Activated T-helper 17 cell treated with anti-CD3 and anti-CD28 coated beads, Interleukin-2, amount 50 U/mL, for 72 hours (primary cell): ENCODE measurements at regions not wholly inside any gene's neighbourhood (a gene's known extent, or its start where the extent isn't known, plus 50 kb on each side); places are given as distances from the start of the nearest gene placed in this dataset.
"Not testable (repeated sequence)": the region's sequence is repeated elsewhere in the genome, so short reads cannot be mapped to it uniquely, and the experiment has no call there.

ENCODE experiments used
- ATAC-seq: fragments of 150-1000 bp; cut with Tn5 transposase; replicated peaks from 2 replicates; pipeline ENCODE4 v1.10.0; 2021; ENCODE audit warnings: mild to moderate bottlenecking, moderate library complexity
- H3K27ac Mint-ChIP-seq: one replicate; pipeline ENCODE4 v1.8.0; 2022; ENCODE audit warnings: mixed read lengths
- H3K27me3 Mint-ChIP-seq: one replicate; pipeline ENCODE4 v1.8.0; 2022; ENCODE audit warnings: mixed read lengths
- H3K36me3 Mint-ChIP-seq: one replicate; pipeline ENCODE4 v1.8.0; 2022; ENCODE audit warnings: low read depth, mild to moderate bottlenecking, mixed read lengths
- H3K4me1 Mint-ChIP-seq: one replicate; pipeline ENCODE4 v1.8.0; 2022; ENCODE audit warnings: mixed read lengths
- H3K4me3 Mint-ChIP-seq: one replicate; pipeline ENCODE4 v1.8.0; 2022; ENCODE audit warnings: mild to moderate bottlenecking, mixed read lengths
- H3K9me3 Mint-ChIP-seq: one replicate; pipeline ENCODE4 v1.8.0; 2022; ENCODE audit warnings: mixed read lengths

DNA sequence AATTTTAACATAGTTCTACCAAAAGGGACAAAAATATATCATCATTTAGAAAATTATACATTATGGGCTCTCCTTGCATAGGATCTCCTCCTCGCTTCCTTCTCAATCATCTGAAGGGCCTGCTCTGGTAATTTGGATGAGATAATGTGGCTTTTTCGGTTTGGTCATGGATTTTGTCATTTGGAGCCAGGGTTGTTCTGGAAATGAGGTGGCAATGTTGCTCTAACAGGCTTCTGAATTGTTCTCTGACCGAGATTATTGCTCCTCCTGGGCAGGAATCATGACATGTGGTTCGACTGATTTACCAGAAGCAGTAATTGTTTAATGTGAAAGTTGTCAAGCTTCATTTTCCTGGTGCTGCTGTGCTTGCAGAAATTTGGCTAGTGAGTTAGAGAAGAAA lies 194.7 kb upstream of the ERBB4 start:
- H3K9me3 Mint-ChIP-seq: no peaks in the 10 kb centered on the region
- H3K4me1 Mint-ChIP-seq: no peaks in the 10 kb centered on the region
- H3K36me3 Mint-ChIP-seq: no peaks in the 10 kb centered on the region
- no peak overlapping the region for H3K4me3 Mint-ChIP-seq
- H3K27ac Mint-ChIP-seq: no peak overlapping the region
- peaks cover 6% of the 10 kb centered on the region for H3K27me3 Mint-ChIP-seq
- peak; percentile 32 for ATAC-seq

DNA sequence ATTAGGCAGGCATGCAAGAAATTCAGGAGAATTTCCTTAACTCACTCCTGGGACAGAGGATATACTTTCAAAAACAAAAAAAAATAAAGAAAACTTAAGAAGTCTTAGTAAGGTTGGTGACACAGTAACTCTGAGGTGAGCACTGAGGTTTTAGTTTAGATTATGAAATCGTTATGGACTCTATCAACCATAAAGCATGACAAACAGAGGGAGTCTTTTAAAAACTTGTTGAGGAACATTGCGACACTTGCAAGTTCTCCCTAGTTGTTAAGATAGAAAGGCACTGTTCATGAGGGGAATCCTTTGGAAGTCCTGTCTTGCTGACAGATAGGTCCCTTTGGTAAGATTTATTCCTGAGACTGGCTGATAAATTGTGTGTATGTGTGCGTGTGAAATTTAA lies 194.3 kb upstream of the ERBB4 start:
- Mint-ChIP-seq H3K36me3 (no peaks in the 10 kb centered on the region), H3K27me3 (peaks cover 6% of the 10 kb centered on the region), H3K4me1 (no peaks in the 10 kb centered on the region), H3K9me3 (no peaks in the 10 kb centered on the region), H3K4me3 (no peak overlapping the region), H3K27ac (no peak overlapping the region)
- ATAC-seq: no peak

DNA sequence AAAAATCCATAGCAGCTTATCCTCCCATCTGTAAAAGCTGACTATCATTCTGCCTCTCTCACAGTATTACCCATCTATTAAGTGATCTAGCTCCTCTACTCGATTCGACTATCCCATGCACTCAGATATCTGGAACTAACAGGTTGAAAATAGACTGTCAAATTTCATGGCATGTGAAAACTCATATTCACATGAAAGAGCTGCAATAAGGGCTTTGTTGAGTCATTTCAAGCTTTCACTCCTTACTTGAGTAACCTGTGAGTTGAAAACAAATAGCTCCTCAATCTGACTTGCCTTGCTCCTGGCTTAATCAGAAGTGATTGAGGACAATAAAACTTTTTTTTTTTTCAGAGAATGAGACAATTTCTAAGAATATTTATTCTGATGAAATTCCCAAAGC lies 192.4 kb upstream of the ERBB4 start:
- Mint-ChIP-seq H3K9me3 (no peaks in the 10 kb centered on the region), H3K27ac (no peak overlapping the region), H3K4me3 (no peak overlapping the region), H3K27me3 (peaks cover 6% of the 10 kb centered on the region), H3K36me3 (no peaks in the 10 kb centered on the region), H3K4me1 (no peaks in the 10 kb centered on the region)
- ATAC-seq: peak; percentile 72

DNA sequence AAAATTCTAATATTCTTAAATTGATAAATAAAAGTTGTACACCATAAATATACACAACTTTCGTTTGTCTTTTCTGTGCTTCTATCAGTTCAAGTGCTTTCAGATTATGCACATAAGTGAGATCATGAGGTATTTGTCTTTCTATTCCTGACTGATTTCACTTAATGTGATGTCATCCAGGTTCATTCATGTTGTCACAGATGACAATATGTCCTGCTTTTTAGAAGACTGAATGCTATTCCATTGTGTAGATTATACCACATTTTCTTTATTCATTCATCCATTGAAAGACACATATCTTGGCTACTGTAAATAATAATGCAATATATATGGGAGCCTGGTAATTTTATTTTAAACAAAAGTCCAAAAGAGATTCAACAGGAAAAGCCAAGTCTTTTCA lies 190.1 kb upstream of the ERBB4 start:
- Mint-ChIP-seq H3K27ac (no peak overlapping the region), H3K9me3 (no peaks in the 10 kb centered on the region), H3K4me3 (no peak overlapping the region), H3K4me1 (no peaks in the 10 kb centered on the region), H3K36me3 (no peaks in the 10 kb centered on the region), H3K27me3 (peaks cover 6% of the 10 kb centered on the region)
- ATAC-seq: no peak

DNA sequence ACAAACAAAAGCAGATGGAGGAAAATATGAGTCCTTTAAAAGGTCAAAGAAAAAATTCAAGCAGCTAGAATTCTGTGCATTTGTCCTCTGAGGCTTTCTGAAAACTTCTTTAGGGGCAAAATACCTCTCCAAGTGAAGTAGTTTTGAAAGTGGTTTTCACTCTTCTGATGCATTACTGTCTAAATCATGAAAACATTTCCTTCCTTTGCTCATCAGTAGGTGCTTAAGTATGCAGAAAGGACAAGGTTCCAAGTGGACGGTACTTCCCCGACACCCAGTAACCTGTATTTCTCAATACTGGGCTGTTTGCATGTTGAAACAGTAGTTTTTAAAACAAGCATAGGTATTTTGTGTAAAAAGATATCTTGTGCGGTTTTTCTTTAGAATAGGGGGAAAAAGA lies 189.1 kb upstream of the ERBB4 start:
- no peak overlapping the region for H3K27ac Mint-ChIP-seq
- peak; percentile 84 for ATAC-seq

DNA sequence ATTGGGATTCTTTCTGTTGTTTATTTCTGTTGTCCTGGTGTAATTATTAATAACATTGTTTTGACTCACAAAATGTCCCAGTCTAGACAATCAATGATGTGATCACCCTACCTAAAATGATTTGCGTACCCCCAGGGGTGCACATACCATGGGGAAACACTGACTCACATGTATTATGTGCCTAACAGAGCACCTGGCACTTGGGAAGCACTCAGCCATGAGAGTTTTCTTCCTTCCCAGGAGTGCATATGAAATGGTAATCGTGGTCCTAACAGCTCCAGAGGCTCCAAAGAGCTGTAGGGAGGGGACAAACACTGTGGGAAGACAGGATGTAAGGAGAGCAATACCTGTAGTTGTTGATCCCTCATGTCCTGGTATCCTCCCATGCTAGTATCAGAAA lies 187.8 kb upstream of the ERBB4 start:
- H3K4me3 Mint-ChIP-seq: no peak overlapping the region
- H3K9me3 Mint-ChIP-seq: no peaks in the 10 kb centered on the region
- ATAC-seq: no peak
- H3K4me1 Mint-ChIP-seq: no peaks in the 10 kb centered on the region
- no peak overlapping the region for H3K27ac Mint-ChIP-seq
- no peaks in the 10 kb centered on the region for H3K36me3 Mint-ChIP-seq
- H3K27me3 Mint-ChIP-seq: no peaks in the 10 kb centered on the region

More for the DNA sequence above, 189.1 kb upstream of the ERBB4 start:
- H3K27me3 Mint-ChIP-seq: no peaks in the 10 kb centered on the region
- H3K36me3 Mint-ChIP-seq: no peaks in the 10 kb centered on the region
- no peaks in the 10 kb centered on the region for H3K4me1 Mint-ChIP-seq
- no peak overlapping the region for H3K4me3 Mint-ChIP-seq
- H3K9me3 Mint-ChIP-seq: no peaks in the 10 kb centered on the region

DNA sequence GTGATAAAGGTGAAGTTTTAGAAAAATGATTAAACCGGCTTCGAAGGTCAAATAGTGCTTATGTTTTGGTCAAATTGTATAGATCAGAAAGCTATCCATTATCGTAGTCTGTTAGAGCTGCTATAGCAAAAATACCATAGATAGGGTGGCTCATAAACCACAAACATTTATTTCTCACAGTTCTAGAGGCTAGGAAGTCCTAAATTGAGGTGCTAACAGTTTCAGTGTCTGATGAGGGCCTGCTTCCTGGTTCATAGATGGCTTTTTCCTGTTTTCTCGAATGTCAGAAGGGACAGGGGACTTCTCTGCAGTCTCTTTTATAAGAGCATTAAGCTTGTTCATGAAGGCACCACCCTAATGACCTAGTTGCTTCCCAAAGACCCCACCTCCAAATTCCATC lies 186.6 kb upstream of the ERBB4 start:
- Mint-ChIP-seq H3K27me3 (no peaks in the 10 kb centered on the region), H3K4me3 (no peak overlapping the region), H3K27ac (no peak overlapping the region), H3K4me1 (no peaks in the 10 kb centered on the region), H3K9me3 (no peaks in the 10 kb centered on the region), H3K36me3 (no peaks in the 10 kb centered on the region)
- no peak for ATAC-seq

DNA sequence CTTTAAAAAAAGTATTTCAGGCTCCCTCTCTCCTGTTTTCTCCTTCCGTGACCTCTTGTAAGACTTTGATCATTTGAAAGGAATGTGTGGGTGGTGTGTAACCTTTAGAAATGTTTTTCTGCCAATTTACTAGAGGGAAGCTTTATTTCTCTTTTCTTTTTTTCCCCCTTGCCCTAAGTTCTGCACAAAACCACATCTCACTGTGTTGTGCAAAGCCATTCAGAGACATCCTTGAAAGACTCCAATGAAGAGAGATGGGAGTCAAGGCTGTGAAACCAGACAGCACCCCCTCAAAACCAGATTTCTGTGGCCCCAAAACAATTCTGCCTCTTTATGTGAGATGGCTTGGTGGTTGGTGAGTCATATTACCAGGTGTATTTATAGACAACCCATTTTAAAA lies 184.6 kb upstream of the ERBB4 start:
- peaks cover 3% of the 10 kb centered on the region for H3K9me3 Mint-ChIP-seq
- H3K27me3 Mint-ChIP-seq: no peaks in the 10 kb centered on the region
- no peak overlapping the region for H3K4me3 Mint-ChIP-seq
- ATAC-seq: no peak
- H3K4me1 Mint-ChIP-seq: no peaks in the 10 kb centered on the region
- H3K27ac Mint-ChIP-seq: no peak overlapping the region
- H3K36me3 Mint-ChIP-seq: no peaks in the 10 kb centered on the region

DNA sequence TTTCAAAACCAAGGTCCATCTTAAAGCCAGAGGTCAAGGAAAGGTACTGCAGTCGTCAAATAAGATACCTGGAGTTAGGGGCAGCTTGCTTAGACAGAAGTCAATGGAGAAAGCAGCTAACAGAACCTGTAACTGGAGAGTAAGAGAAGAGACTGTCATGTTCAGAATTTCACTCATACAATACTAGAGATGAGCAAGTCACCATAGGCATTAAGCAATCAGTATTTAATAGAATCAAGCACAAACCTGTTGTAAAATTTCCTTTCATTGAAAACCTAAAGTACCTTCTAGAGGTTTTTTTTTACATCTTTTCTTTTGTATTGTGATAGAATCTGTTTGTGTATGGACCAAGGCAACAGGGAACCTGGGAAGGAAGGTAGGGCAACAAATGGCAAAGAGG lies 183.4 kb upstream of the ERBB4 start:
- Mint-ChIP-seq H3K36me3 (no peaks in the 10 kb centered on the region), H3K9me3 (peaks cover 3% of the 10 kb centered on the region), H3K4me1 (no peaks in the 10 kb centered on the region), H3K27me3 (no peaks in the 10 kb centered on the region), H3K27ac (no peak overlapping the region), H3K4me3 (no peak overlapping the region)
- no peak for ATAC-seq

DNA sequence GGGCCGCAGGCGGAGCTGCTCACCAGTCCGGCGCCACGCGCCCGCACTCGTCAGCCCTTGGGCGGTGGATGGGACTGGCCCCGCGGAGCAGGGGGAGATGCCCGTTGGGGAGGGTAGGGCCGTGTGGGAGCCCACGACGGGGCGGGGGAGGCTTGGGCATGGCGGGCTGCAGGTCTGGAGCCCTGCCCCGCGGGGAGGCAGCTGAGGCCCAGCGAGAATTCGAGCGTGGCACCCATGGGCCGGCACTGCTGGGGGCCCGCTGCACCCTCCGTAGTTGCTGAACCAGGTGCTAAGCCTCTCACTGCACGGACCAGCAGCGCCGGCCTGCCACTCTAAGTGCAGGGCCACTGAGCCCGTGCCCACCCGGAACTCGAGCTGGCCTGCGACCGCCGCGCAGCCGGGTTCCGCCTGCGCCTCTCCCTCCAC lies 182.4 kb upstream of the ERBB4 start:
- Mint-ChIP-seq H3K27me3 (no peaks in the 10 kb centered on the region), H3K27ac (no peak overlapping the region), H3K4me1 (no peaks in the 10 kb centered on the region), H3K4me3 (no peak overlapping the region), H3K36me3 (no peaks in the 10 kb centered on the region), H3K9me3 (peaks cover 3% of the 10 kb centered on the region)
- ATAC-seq: no peak

DNA sequence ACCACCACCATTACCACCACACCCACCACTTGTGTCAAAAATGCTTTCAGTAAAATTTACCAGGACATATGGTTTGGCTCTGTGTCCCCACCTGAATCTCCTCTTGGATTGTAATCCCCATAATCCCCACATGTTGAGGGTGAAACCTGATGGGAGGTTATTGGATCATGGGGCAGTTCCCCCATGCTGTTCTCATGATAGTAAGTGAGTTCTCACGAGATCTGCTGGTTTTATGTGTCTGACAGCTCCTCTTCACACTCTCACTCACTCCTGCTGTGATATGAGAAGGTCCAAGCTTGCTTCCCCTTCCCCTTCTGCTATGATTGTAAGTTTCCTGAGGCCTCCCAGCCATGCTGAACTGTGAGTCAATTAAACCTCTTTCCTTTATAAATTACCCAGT lies 176.8 kb upstream of the ERBB4 start:
- not testable (repeated sequence) for H3K9me3 Mint-ChIP-seq

DNA sequence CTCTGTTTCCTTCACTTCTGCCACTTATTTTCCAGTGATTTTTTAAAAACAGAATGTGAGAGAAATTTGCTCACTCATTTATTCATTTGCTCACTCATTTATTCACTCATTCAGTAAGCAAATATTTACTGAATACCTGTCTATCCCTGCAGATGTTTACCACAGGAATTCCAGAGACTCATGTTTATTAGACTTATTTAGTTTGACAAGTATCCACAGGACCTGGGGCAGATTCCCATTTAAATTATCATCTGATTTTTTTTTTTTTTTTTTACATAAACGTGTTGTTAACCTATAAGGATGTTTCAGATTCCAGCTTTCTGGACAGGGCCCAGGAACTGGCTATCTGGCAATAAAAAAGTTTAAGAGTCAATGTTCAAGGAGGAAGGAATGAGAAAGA lies 175.1 kb upstream of the ERBB4 start:
- no peak overlapping the region for H3K4me3 Mint-ChIP-seq
- no peaks in the 10 kb centered on the region for H3K4me1 Mint-ChIP-seq
- no peak for ATAC-seq
- H3K27ac Mint-ChIP-seq: no peak overlapping the region
- H3K36me3 Mint-ChIP-seq: no peaks in the 10 kb centered on the region
- H3K9me3 Mint-ChIP-seq: no peaks in the 10 kb centered on the region
- no peaks in the 10 kb centered on the region for H3K27me3 Mint-ChIP-seq

More for the DNA sequence above, 176.8 kb upstream of the ERBB4 start:
- H3K27ac Mint-ChIP-seq, H3K4me3 Mint-ChIP-seq, H3K36me3 Mint-ChIP-seq, H3K4me1 Mint-ChIP-seq, ATAC-seq, H3K27me3 Mint-ChIP-seq: not testable (repeated sequence)

DNA sequence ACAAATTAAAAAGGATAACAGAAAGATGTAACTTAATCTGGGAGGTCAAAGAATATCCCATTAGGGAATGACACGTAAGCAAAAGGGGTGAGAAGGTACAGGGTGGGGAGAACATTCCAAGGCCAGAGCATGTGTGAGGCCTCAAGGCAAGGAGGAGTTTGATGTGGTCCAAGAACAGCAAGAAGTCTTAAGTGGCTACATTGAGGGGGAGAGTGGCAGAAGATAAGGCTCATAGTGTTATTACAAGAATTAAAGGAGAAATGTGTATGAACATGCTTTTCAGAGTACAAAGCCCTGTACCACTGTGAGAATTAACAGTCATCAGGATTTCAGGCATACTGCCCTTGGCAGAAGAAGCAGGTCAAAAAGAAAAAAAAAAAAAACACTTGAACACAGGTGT lies 174.4 kb upstream of the ERBB4 start:
- Mint-ChIP-seq H3K9me3 (no peaks in the 10 kb centered on the region), H3K4me1 (no peaks in the 10 kb centered on the region), H3K36me3 (no peaks in the 10 kb centered on the region)

DNA sequence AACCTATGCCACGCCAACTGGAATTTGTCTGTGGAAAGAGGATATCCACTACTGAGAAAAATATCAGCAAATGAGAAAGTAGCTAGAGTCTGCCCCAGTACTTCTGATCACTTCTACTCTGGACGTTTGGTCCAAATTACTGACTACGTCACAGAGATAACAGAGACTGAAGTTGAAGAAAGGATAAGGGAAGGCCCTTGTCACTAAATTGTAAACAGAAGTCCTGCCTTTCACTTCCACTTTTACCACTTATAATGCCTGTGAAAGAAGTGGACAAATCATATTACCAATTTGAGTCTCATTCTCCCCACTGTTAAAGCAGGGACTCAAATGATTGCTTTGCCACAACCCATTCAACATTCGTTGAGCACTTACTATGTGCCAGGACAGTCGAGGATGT lies 173.9 kb upstream of the ERBB4 start:
- H3K27me3 Mint-ChIP-seq: no peaks in the 10 kb centered on the region
- H3K36me3 Mint-ChIP-seq: no peaks in the 10 kb centered on the region
- H3K27ac Mint-ChIP-seq: no peak overlapping the region
- H3K9me3 Mint-ChIP-seq: no peaks in the 10 kb centered on the region
- no peak overlapping the region for H3K4me3 Mint-ChIP-seq
- ATAC-seq: no peak
- no peaks in the 10 kb centered on the region for H3K4me1 Mint-ChIP-seq

More for the DNA sequence above, 174.4 kb upstream of the ERBB4 start:
- H3K27me3 Mint-ChIP-seq: no peaks in the 10 kb centered on the region
- no peak overlapping the region for H3K4me3 Mint-ChIP-seq
- no peak overlapping the region for H3K27ac Mint-ChIP-seq
- no peak for ATAC-seq

DNA sequence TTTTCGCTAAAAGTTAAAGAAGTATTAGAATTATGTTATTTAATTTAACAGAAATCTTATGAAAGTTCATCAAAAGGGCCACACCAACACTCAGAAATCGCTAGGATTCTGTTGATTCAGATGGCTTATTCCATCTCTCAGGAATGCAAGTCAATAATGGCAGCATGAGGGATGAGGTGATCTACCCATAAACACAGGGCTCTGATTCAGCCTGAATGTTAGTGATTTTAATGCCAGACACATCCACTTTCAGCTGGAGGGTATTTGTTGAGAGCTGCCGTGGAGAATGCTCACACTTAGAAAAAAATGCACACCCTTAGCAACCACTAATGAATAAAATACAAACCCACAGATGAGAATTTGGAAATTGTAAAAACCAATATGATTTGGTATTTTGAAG lies 173.3 kb upstream of the ERBB4 start:
- H3K4me3 Mint-ChIP-seq: no peak overlapping the region
- H3K27me3 Mint-ChIP-seq: no peaks in the 10 kb centered on the region
- no peaks in the 10 kb centered on the region for H3K4me1 Mint-ChIP-seq
- H3K36me3 Mint-ChIP-seq: no peaks in the 10 kb centered on the region
- no peak for ATAC-seq
- H3K9me3 Mint-ChIP-seq: no peaks in the 10 kb centered on the region
- no peak overlapping the region for H3K27ac Mint-ChIP-seq

DNA sequence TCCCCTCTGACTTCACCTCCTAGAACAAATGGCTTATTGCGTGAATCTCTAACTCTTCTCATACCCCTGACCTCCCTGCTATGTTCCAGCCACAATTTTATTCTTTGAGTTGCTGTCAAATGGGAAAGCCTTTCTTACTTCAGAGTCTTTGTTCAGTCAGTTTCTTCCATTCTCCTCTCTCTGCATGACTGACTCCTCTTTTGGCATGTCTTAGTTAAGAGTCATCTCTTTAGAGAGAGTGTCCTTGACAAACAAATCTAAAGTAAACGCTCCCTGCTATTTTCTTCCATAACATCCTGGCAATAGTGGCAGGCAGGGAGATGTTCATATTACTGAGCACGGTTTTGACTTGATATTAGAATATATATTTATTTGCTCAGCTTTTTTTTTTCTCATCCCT lies 170.7 kb upstream of the ERBB4 start:
- Mint-ChIP-seq H3K4me1 (no peaks in the 10 kb centered on the region), H3K9me3 (no peaks in the 10 kb centered on the region), H3K4me3 (no peak overlapping the region), H3K27ac (no peak overlapping the region), H3K27me3 (no peaks in the 10 kb centered on the region), H3K36me3 (no peaks in the 10 kb centered on the region)
- no peak for ATAC-seq
